PFSK-1 (cell line): ENCODE measurements at regions not wholly inside any gene's neighbourhood (a gene's known extent, or its start where the extent isn't known, plus 50 kb on each side); places are given as distances from the start of the nearest gene placed in this dataset.

Experiments used
- FOXP2 ChIP-seq: optimal IDR thresholded peaks from 2 replicates; pipeline ENCODE3; 2011; ENCODE audit warnings: borderline replicate concordance, control low read depth, inconsistent platforms; ENCODE audit not compliant: insufficient read depth; ENCODE audit errors: extremely low read length, extremely low read depth
- POLR2AphosphoS5 ChIP-seq: IDR thresholded peaks from 2 replicates; pipeline ENCODE4 v1.6.1; 2012; ENCODE audit warnings: low read depth, mild to moderate bottlenecking, control low read depth, low read length, moderate library complexity
- SIN3A ChIP-seq: IDR thresholded peaks from 2 replicates; pipeline ENCODE4 v1.6.1; 2012; ENCODE audit warnings: mild to moderate bottlenecking, low read length, moderate library complexity, borderline replicate concordance; ENCODE audit not compliant: insufficient read depth
- TAF1 ChIP-seq: IDR thresholded peaks from 2 replicates; pipeline ENCODE4 v1.6.1; 2012; ENCODE audit warnings: low read length, control low read depth, borderline replicate concordance; ENCODE audit not compliant: insufficient read depth
- TF ChIP-seq, protein P1 (sequence below), 2 experiments: IDR thresholded peaks; 2 replicates each; pipeline versions ENCODE4 v1.6.1 to v1.8.0; 2011 to 2012; ENCODE audit warnings: low read depth in 2 of 2, low read length in 2 of 2, control low read depth in 1 of 2, inconsistent platforms in 1 of 2, mild to moderate bottlenecking in 1 of 2, moderate library complexity in 1 of 2; ENCODE audit not compliant: insufficient read depth in 1 of 2

DNA sequence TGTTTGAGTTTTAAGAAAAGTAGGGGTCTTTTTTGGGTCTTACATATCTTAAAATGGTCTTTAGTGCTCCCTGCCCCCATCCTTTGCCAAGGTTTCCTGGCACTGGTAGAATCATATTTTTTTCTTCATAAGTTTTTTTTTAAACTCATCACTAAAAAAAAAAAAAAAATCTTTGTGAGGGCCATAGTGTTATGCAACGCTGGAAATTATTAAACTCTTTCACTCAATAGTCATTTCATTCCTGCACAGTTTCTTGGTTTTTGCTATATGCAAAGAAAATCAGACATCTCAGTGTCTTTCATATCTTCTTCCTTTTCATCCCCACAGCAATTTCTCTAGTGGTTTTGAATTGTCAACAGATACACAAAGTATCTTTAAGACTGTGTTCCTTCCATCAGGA is 95.6 kb downstream of the TMA16 start:
- TF ChIP-seq SIN3A (no peak), TAF1 (no peak), POLR2AphosphoS5 (no peak), FOXP2 (no peak)
- TF ChIP-seq, protein P1, sequence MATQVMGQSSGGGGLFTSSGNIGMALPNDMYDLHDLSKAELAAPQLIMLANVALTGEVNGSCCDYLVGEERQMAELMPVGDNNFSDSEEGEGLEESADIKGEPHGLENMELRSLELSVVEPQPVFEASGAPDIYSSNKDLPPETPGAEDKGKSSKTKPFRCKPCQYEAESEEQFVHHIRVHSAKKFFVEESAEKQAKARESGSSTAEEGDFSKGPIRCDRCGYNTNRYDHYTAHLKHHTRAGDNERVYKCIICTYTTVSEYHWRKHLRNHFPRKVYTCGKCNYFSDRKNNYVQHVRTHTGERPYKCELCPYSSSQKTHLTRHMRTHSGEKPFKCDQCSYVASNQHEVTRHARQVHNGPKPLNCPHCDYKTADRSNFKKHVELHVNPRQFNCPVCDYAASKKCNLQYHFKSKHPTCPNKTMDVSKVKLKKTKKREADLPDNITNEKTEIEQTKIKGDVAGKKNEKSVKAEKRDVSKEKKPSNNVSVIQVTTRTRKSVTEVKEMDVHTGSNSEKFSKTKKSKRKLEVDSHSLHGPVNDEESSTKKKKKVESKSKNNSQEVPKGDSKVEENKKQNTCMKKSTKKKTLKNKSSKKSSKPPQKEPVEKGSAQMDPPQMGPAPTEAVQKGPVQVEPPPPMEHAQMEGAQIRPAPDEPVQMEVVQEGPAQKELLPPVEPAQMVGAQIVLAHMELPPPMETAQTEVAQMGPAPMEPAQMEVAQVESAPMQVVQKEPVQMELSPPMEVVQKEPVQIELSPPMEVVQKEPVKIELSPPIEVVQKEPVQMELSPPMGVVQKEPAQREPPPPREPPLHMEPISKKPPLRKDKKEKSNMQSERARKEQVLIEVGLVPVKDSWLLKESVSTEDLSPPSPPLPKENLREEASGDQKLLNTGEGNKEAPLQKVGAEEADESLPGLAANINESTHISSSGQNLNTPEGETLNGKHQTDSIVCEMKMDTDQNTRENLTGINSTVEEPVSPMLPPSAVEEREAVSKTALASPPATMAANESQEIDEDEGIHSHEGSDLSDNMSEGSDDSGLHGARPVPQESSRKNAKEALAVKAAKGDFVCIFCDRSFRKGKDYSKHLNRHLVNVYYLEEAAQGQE (IDR thresholded peaks at IDR 0.05; ENCODE audit: insufficient read depth in 1 of 2, low read depth in 2 of 2, low read length in 2 of 2), result no peak
